Mesothelial cell of epicardium (in vitro differentiated cells): ENCODE measurements at regions not wholly inside any gene's neighbourhood (a gene's known extent, or its start where the extent isn't known, plus 50 kb on each side); places are given as distances from the start of the nearest gene placed in this dataset.

Source experiments
- DNase-seq, 2 experiments: peaks; one replicate each; pipeline ENCODE4 v3.0.0; 2021; ENCODE audit warnings: low spot score in 2 of 2; ENCODE audit not compliant: unreplicated experiment in 2 of 2
- H3K27ac Mint-ChIP-seq: 2 replicates; pipeline ENCODE4 v1.8.0; 2021; ENCODE audit warnings: mixed read lengths
- H3K27me3 Mint-ChIP-seq: 2 replicates; pipeline ENCODE4 v1.8.0; 2021; ENCODE audit warnings: low read depth, mixed read lengths
- H3K36me3 Mint-ChIP-seq: 2 replicates; pipeline ENCODE4 v1.8.0; 2021; ENCODE audit warnings: mixed read lengths
- H3K4me1 Mint-ChIP-seq: 2 replicates; pipeline ENCODE4 v1.8.0; 2021; ENCODE audit warnings: mixed read lengths
- H3K4me3 Mint-ChIP-seq: 2 replicates; pipeline ENCODE4 v1.8.0; 2021; ENCODE audit warnings: mild to moderate bottlenecking, moderate library complexity, mixed read lengths
- H3K9me3 Mint-ChIP-seq: 2 replicates; pipeline ENCODE4 v1.8.0; 2021; ENCODE audit warnings: mixed read lengths
- TF ChIP-seq, protein P1 (sequence below): fragments of 200-600 bp; sonication (generic); IDR thresholded peaks from one replicate; pipeline ENCODE4 v1.5.0; 2021; ENCODE audit warnings: antibody characterized with exemption; ENCODE audit not compliant: unreplicated experiment

DNA sequence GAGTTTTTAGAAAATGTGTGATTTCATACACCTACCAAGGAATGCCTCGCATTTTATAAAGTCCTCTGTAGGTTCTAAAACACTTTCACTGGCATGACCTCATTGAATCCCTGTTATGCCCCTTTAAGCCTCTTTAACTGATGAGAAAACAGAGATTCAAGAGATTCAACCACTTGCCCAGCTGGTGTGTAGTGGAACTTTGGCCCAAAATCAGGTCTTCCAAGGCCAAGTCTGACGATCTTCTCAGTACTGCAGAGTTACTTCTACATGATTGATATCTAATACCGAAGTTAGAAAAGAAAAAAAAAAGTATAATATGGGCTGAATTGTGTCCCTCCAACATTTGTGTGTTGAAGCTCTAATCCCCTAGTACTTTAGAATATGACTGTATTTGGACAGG, 202.0 kb downstream of the WDR11 start:
- Mint-ChIP-seq H3K27me3 (no peaks in the 10 kb centered on the region), H3K4me3 (no peak overlapping the region), H3K9me3 (peaks cover 10% of the 10 kb centered on the region), H3K27ac (no peak overlapping the region), H3K36me3 (no peaks in the 10 kb centered on the region), H3K4me1 (peaks cover 39% of the 10 kb centered on the region)
- no peak for DNase-seq
- TF ChIP-seq, protein P1, sequence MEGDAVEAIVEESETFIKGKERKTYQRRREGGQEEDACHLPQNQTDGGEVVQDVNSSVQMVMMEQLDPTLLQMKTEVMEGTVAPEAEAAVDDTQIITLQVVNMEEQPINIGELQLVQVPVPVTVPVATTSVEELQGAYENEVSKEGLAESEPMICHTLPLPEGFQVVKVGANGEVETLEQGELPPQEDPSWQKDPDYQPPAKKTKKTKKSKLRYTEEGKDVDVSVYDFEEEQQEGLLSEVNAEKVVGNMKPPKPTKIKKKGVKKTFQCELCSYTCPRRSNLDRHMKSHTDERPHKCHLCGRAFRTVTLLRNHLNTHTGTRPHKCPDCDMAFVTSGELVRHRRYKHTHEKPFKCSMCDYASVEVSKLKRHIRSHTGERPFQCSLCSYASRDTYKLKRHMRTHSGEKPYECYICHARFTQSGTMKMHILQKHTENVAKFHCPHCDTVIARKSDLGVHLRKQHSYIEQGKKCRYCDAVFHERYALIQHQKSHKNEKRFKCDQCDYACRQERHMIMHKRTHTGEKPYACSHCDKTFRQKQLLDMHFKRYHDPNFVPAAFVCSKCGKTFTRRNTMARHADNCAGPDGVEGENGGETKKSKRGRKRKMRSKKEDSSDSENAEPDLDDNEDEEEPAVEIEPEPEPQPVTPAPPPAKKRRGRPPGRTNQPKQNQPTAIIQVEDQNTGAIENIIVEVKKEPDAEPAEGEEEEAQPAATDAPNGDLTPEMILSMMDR = no peak

DNA sequence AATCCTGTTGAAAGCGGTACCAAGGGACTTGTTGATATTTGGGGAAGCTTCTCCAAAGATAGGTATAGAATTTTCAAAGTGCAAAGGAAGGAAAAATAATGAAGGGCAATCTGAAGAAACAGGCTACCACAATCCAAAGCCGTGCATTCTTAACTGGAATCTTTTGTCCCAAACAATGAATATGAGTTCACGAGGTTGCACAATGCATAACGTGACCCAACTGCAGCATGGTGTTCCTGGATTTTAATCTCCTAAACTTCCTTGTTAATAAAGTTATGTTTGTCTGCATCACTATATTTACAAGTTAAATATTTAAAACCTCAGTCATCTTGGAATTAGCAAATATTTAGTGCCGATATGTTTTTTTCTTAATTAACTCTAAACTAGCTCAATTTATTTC, 203.7 kb downstream of the WDR11 start:
- Mint-ChIP-seq H3K27me3 (no peaks in the 10 kb centered on the region), H3K4me3 (no peak overlapping the region), H3K27ac (no peak overlapping the region), H3K9me3 (peaks cover 10% of the 10 kb centered on the region), H3K36me3 (no peaks in the 10 kb centered on the region), H3K4me1 (peaks cover 30% of the 10 kb centered on the region)
- no peak for DNase-seq
- TF ChIP-seq, protein P1 = no peak

DNA sequence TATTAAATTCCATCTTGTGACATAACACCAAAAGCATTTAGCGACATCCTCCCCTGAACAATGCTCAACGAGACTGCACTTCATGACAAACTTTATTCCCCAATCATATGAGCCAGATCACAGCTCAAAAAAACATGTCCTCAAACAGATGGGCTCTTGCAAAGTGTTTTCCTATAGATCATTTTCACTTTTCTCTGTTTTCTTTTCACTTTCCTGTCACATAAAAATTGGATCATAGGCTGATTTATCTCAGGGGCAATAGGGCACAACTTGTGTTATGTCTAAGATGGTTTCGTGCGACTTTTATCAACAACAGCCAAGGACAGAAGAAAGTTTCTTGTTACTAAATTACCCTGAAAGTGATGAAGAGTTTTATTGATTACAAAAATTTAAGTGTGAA, 206.1 kb downstream of the WDR11 start:
- TF ChIP-seq, protein P1 = no peak
- DNase-seq = no peak
- no peaks in the 10 kb centered on the region for H3K36me3 Mint-ChIP-seq
- no peak overlapping the region for H3K4me3 Mint-ChIP-seq
- peak overlapping the region; percentile 13 for H3K27ac Mint-ChIP-seq
- peaks cover 20% of the 10 kb centered on the region for H3K4me1 Mint-ChIP-seq
- H3K27me3 Mint-ChIP-seq = no peaks in the 10 kb centered on the region
- no peaks in the 10 kb centered on the region for H3K9me3 Mint-ChIP-seq

DNA sequence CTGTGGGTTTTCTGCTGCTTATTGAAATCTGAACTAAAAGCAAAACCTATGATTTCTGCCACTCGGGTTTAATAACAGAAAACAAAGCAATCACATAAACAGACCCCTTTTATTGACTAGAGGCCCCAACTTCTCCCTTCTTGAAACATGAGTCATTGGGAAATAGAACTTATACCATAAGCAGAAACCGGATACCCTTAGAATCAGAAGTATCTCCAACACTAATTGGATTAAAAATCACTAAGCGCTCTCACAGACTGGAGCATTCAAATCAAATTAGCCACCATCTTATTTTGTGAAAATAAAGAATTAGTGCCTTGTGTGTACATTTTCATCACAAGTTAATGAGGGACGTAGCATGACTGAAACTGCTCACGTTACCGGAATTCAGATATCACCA, 206.9 kb downstream of the WDR11 start:
- Mint-ChIP-seq H3K4me1 (peaks cover 20% of the 10 kb centered on the region), H3K27me3 (no peaks in the 10 kb centered on the region), H3K36me3 (no peaks in the 10 kb centered on the region), H3K27ac (peak overlapping the region; percentile 51), H3K9me3 (no peaks in the 10 kb centered on the region), H3K4me3 (no peak overlapping the region)
- TF ChIP-seq, protein P1 = no peak
- no peak for DNase-seq

DNA sequence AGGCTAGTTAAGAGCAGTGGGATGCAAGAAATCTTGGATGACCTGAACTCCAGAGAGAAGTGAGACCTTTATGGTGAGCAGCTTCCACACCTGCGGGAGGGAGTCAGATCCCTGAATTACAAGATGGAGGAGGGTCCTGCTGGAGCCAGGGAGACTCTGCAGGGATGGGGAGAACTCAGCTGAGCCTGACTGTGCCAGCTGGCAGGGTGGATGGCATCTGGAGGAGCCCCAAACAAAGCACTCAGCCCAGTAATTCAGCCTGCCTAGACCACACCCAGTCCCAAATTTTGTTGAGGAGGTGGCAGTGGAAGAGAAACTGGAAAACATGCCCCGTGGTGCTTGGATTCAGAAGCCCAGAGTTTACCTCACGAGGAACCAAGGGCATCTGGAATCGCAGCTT, 208.2 kb downstream of the WDR11 start:
- Mint-ChIP-seq H3K36me3 (no peaks in the 10 kb centered on the region), H3K27ac (no peak overlapping the region), H3K4me3 (no peak overlapping the region), H3K4me1 (peaks cover 25% of the 10 kb centered on the region), H3K27me3 (no peaks in the 10 kb centered on the region), H3K9me3 (no peaks in the 10 kb centered on the region)
- TF ChIP-seq, protein P1 = no peak
- no peak for DNase-seq

DNA sequence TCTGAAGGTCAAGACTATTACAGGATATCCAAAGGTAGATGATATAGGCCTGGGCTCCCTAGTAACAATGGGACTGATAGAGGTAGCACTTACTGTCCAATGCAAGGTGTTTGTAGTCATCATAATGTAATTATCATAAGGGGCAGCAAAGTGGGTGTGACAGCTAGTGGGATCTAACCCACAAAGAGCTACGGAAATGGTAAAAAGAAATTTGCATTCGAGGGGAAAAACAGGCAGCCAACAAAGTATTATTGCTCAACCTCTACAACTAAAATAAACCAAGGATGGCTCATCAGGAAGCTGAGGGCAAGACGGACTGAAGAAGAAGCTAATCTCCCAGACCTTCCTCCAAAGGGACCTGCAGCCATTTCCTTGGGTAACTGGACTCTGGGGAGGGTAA, 211.0 kb downstream of the WDR11 start:
- Mint-ChIP-seq H3K4me1 (peaks cover 18% of the 10 kb centered on the region), H3K27me3 (no peaks in the 10 kb centered on the region), H3K4me3 (no peak overlapping the region), H3K36me3 (no peaks in the 10 kb centered on the region), H3K27ac (no peak overlapping the region), H3K9me3 (peaks cover 10% of the 10 kb centered on the region)
- no peak for DNase-seq
- TF ChIP-seq, protein P1 = no peak
